NCI-H128 (cell line): ENCODE measurements at regions not wholly inside any gene's neighbourhood (a gene's known extent, or its start where the extent isn't known, plus 50 kb on each side); places are given as distances from the start of the nearest gene placed in this dataset.

Experiments
- DNase-seq: peaks from one replicate; lab custom pipeline; 2025; ENCODE audit not compliant: unreplicated experiment; lab: John Stamatoyannopoulos, UW

- no peak for DNase-seq
Observed at GRCh38 chr4:24476282-24476681, 108.1 kb downstream of the DHX15 start.

GRCh38 chr4:24475756-24476155 is 108.6 kb downstream of the DHX15 start:
- DNase-seq: no peak

GRCh38 chr4:24473309-24473721 is 111.0 kb downstream of the DHX15 start:
- no peak for DNase-seq

DNA sequence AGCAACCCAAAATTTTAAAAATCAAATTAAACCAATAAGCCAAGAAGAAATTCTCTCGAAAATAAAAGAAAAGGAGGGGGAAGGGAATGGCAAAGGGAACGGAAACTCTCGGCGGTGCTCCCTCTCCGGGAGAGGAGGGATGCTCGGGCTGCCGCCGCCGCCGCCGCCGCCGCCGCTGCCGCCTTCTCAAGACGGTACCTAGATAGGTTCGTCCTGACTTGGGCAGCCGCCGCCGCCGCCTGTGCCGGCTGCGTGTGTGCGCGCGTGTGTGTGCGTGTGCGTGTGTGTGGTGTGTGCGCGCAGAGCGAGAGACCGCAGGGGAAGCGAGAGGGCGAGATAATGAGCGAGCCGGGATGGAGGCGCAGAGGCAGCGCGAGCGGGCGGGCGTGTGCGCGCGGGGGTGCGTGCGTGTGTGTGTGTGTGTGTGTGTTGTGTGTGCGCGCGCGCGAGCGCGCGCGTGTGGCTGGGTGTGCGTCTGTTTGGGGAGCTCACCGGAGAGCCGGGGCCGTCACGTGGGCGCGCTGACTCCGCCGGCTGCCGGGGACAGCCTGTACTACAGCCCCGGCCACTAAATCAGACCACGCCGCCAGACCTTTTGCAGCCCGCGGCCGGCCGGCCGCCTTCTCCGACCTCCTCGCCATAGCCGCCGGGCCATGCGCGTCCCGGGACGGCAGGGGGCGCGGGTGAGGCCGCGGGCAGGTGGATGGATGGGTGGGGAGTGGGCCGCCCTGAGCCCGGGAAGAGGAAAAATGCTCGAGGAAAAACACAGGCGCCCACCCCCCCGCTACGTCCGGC is 111.6 kb downstream of the DHX15 start:
- peak; percentile 29 for DNase-seq

DNA sequence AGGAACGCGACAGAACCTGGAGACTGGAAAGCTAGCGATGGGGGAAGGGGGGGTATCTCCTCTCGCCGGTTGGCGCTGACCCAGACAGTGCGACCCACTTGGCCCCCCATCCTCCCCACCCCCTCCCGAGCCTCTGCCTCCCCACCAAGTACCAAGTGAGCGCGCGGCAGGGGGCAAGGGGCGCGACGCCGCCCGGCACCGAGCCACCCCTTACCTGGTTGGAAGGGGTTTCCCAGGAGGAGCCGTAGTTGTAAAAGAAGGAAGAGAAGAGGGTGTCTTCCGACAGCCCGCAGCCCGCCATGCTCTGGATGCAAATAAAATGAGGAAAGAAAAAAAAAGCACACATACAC is 112.2 kb downstream of the DHX15 start:
- DNase-seq: no peak

GRCh38 chr4:24471486-24472160 is 112.7 kb downstream of the DHX15 start:
- DNase-seq: no peak

- DNase-seq: no peak
Observed at GRCh38 chr4:24470666-24471485, 113.5 kb downstream of the DHX15 start.

GRCh38 chr4:24468071-24468470 is 116.3 kb downstream of the DHX15 start:
- DNase-seq: no peak

DNA sequence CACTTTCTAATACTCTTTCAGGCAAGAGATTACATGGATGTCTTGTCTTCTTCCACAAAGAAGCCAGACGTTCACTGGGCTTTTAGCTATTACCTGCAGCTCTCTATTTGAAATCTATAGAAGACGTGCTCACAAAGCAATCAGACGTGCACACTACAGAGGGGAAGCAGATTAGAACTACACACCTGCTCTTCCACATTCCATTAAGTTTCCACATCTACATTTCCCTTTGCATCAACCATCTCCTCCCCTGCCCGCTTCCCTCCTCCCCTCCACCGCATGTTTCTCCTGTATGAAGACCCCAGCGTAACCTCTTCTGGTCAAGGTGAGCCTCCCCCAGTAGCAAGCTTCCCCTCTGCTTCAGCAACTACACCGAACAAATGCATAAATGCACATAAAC is 119.8 kb downstream of the DHX15 start:
- DNase-seq: no peak

- no peak for DNase-seq
Observed at GRCh38 chr4:24456431-24456830, 127.9 kb downstream of the DHX15 start.

DNA sequence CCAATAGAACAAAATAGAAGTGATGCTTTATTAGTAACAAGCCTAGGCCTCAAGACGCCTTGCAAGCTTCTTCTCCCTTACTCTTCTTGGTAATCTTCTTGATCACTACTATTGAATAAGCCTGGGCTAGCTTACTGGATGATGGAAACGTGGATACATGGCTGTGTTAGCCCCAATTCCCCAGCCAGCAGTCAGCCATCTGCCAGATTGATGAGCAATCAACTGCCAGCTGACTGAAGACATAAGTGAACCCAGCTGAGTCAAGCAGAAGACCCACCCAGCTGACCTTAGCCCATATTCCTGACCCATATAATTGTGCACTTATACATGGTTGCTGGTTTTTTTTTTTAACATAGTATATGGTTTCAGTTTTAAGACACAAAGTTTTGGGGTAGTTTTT is 130.4 kb downstream of the DHX15 start:
- DNase-seq: no peak

- DNase-seq: no peak
Observed at GRCh38 chr4:24451870-24452269, 132.5 kb downstream of the DHX15 start.

- DNase-seq: no peak
Observed at GRCh38 chr4:24443200-24443599, 141.2 kb downstream of the DHX15 start.

GRCh38 chr4:24440765-24441164 is 143.6 kb downstream of the DHX15 start:
- DNase-seq: no peak

GRCh38 chr4:24434241-24434640 is 150.1 kb downstream of the DHX15 start:
- no peak for DNase-seq

DNA sequence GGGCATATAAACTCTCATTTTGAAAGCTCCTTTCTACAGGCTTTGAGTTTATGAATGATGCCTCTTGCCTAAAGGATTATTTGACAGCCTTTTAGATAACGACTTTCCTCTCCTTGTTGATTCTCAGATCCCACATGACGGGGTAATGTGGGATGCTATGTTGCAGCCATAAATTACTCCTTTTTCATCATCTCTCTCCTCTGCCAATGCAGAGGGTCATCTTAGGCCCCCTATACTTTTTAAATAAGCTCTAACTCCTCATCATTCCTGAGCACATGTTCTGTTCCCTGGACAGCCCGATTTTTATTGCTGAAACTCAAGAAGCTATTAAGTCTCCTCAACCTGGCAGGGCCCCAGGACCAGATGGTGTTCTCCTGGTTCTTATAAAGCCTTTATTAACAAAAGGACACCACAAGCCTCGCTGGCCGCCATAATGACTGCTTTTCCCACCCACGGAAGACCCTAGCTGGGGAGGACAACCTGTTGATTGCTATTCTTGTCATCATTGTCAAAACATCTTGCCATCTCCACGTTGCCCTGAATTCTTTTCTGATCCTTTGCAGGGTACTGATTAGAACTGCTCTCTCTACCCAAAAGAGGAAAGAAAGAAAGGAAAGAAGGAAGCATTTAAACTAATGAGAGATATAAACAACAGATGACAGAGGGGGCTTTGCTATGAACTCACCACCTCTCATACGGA is 150.7 kb downstream of the DHX15 start:
- no peak for DNase-seq

GRCh38 chr4:24428850-24429249 is 155.5 kb downstream of the DHX15 start:
- DNase-seq: no peak

- no peak for DNase-seq
Observed at GRCh38 chr4:24426557-24426956, 157.8 kb downstream of the DHX15 start.

DNA sequence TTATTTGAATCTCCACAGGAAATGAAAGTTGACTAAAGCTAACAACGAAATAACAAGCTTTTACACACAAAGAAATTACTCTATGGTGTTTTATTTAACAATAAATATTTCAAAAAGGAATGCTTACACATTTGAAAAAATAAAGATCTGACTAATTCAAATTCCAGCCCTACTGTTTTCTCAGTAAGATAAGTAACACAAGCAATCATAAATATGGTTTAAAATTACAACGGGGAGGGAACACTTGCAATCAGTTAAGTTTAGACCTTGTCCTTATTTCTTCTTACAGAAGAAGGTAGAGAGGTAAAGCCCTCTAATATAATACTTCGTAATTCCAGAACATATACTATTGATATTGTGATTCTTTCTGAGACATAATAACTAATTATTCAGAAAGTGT is 158.5 kb downstream of the DHX15 start:
- DNase-seq: no peak

DNA sequence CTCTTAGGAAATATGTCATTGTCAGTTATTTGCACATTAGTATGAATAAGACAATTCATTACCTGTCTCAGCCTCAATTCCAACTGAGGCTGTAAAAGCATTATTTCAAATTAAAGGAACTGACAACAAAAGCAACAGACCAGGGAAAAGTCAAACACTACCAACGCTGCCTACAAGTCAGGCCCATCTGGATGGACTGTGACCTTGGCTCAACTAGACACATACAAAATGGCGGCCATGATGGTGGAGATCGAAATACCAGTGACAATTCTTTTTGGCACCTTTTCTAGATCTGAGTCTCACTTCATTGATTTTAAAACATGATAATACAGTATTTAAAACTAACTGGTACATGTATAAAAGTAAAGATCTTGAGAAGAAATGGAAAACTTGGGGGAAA is 160.7 kb downstream of the DHX15 start:
- DNase-seq: no peak

DNA sequence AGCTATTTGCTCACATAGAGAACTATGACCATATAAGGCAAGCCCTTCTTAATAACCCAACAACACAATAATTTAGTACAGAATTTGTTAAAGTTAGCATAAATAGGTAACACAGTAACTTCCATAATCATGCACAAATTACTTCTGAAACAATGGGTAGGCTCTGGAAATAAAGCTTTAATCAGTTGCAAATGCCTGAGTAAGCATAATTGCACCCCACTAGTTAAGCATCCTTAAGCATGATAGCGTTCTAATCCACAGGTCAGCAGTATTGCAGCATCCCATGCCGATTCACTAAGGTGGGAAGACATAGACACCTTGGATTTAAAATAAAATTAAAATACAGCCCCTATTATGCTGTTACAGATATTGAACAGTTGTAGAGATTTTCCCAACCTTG is 161.7 kb downstream of the DHX15 start:
- no peak for DNase-seq
